CD4-positive, alpha-beta T cell treated with Interleukin-15 for 1 hour (primary cell): ENCODE measurements at regions not wholly inside any gene's neighbourhood (a gene's known extent, or its start where the extent isn't known, plus 50 kb on each side); places are given as distances from the start of the nearest gene placed in this dataset.
"Not testable (repeated sequence)": the region's sequence is repeated elsewhere in the genome, so short reads cannot be mapped to it uniquely, and the experiment has no call there.

Source experiments
- DNase-seq: peaks from one replicate; pipeline ENCODE4 v3.0.0-alpha.2; 2020

DNA sequence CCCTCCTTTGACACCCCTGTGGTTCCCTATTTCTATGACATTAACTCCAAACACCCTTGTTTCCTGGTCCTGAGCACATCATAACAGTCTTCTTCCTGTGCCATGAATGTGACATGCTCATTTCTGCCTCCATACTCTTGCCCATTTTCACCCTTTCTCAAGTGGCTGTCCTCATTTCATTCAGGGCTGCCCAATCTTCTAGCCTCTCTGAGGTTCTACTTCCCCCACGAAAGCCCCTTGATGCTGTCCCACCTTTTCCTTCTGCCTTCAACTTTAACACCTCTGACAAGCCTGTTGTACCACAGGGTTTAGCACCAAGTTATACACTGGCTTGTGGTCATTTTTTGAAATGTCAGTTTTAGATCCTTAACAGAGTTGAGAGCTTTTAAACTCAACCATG lies 136.2 kb upstream of the BOD1L1 start:
- DNase-seq: no peak

DNA sequence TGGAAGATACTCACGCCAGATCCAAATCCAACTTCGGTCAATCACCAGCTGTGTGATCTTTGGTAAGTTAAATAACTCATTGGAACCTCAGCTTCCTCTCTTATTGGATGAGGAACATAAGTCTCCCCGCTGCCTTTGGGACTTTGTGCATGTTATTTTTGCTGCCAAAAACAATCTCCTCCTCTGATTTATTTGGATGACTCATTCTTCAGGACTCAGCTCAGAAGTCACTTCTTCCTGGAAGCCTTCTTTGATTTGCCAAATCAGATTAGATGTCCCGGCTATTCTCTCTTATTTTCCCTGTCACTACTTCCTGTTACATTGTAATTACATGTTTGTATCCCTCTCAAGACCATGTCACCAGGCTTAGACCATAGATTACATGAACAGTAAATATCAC lies 138.0 kb upstream of the BOD1L1 start:
- no peak for DNase-seq

GRCh38 chr4:13766761-13767540 lies 139.4 kb upstream of the BOD1L1 start:
- DNase-seq: no peak

GRCh38 chr4:13777341-13777740 lies 149.8 kb upstream of the BOD1L1 start:
- no peak for DNase-seq

- DNase-seq: no peak
Observed at GRCh38 chr4:13778367-13778766, 150.8 kb upstream of the BOD1L1 start.

- DNase-seq: no peak
Observed at GRCh38 chr4:13782231-13782630, 154.7 kb upstream of the BOD1L1 start.

GRCh38 chr4:13783800-13784411 lies 156.4 kb upstream of the BOD1L1 start:
- DNase-seq: no peak

GRCh38 chr4:13793020-13793710 lies 165.6 kb upstream of the BOD1L1 start:
- DNase-seq: no peak

DNA sequence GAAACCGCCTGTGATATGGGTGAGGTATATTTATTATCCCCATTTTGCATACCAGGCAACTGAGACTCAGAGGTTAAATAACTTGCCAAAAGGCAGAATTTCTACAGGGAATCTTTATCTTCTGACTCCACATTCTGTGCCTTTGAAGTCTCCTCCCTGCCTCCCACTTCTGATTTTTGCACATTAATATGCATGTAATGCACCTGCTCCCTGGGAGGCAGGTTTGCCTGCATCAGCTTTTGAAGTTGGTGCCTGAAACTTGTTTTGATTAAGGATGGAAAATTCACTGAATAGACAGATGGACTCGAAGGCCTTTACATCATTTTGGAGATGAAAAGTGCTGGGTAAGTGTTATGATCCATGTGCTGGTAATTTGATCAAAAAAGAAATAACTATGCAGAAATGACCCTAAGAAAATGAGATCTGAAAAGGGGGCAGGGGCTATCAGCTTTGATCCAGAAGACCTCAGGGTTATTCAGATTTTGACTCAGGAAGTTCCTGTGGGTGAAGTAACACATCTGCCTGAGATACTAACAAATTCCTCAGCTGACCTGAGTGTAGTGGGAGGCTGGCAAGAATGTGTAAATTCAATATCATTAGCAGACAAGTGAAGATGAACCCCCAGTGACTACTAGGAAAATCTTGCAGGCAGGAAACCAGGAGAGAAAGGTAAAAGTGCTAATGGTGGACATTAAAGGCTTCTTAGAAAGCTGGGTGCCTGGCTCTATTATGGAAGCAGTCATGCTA lies 167.5 kb upstream of the BOD1L1 start:
- no peak for DNase-seq

- DNase-seq: no peak
Observed at GRCh38 chr4:13797061-13797460, 169.5 kb upstream of the BOD1L1 start.

- no peak for DNase-seq
Observed at GRCh38 chr4:13815231-13815630, 187.7 kb upstream of the BOD1L1 start.

DNA sequence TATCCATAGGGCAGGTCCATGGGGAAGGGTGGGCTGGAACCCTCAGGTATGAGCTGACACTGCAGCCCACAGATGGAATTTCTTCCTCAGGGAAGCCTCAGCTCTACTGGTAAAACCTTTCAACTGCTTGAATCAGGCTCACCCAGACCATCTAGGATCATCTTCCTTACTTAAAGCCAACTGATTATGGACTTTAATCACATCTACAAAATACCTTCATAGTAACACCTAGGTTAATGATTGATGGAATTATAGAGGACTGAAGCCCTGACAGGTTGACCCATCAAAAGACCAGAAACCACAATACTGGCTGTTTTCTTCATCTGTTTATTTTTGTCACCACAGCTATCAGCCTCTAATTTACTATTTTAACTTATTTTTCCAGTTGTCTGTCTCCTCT lies 188.9 kb upstream of the BOD1L1 start:
- no peak for DNase-seq

DNA sequence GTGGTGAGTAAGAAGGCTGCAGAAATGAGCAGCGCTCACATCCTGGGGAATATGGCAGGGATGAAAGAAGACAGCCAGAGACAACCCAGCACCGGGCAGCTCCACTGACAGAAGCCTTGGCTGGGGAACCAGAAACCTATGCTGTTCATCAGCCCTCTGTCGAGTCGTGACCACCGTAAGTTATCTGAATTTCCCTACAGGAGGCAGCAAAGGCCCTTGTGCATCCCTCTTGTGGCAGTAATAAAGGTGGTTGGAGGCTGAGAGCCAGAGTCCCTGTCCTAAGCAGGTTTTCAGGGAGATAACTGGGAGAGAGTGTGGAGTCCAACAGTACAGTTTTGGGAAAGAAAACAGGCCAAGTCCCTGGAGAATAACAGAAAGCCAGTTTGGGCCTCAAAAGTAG lies 194.0 kb upstream of the BOD1L1 start:
- no peak for DNase-seq

DNA sequence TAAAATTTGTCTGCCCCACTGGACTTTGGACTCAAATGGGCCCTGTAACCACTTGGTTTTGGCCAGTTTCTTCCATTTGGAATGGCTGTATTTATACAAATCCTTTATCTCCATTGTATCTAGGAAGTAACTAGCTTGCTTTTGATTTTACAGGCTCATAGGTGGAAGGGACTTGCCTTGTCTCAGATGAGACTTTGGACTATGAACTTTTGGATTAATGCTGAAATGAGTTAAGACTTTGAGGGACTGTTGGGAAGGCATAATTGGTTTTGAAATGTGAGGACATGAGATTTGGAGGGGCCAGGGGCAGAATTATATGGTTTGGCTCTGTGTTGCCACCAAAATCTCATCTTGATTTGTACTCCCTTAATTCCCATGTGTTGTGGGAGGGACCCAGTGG lies 198.3 kb upstream of the BOD1L1 start:
- not testable (repeated sequence) for DNase-seq

DNA sequence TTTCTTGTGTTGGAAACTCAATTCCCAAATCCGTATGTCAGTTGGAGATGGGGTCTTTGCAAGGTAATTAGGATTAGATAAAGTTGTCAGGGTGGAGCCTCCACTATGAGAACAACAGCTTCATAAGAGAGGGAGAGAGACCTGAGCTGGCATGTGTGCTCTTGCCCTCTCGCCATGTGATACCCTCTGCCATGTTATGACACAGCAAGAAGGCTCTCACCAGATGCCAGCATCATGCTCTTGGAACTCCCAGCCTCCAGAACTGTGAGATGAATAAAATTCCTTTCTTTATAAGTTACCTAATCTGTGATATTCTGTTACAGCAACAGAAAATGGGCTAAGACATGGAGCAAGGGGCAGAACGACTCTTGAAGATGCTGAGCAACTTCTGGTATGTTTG lies 201.9 kb upstream of the BOD1L1 start:
- DNase-seq: no peak

DNA sequence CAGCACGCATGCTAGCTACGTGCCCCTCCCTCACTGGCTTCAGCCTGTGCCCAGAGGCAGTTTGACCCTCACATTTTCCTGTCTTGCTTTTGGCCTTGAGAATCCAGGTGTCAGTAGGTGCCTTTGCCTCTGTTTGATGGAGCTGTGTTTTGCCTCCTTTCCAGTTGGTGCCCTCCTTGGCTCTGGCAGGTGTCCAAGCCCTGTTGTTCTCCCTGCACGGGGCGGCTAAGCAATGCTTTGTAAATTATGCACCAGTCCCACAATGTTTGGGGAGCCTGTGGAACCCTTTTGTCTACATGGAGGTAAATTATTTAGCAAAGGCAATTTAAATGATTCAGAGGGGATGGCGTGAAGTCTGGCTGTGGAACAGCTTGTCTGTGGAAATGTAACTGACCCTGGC lies 202.9 kb upstream of the BOD1L1 start:
- DNase-seq: no peak

DNA sequence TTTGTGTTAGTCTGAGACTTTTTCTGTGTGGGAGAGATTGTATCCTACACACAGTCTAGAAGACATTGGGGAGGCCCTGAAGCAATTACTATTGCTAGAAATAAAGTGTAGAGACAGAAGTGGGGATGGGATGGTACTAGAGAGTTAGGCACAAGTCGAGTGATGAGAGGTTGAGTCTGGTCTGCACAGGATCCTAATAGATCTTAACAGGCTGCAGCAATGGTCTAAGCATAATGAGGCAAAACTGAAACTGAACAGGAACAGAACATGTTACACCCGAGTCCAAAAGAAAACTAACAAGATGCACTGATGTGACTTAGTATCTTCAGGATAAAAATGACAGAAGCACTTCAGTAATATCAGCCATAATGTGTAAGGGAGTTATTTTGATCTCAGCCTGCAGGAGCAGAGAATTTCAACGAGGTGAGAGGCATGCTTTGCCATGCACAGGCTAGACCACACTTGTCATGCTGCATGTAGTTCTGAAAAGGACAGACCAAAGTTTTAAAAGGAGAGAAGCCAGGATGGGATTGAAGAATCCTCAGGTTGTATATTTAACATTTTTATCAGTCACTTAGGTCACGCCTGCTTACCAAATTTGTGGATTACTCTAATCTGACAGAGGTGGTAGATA lies 205.8 kb upstream of the BOD1L1 start:
- DNase-seq: no peak

- DNase-seq: no peak
Observed at GRCh38 chr4:13836946-13837912, 209.7 kb upstream of the BOD1L1 start.

DNA sequence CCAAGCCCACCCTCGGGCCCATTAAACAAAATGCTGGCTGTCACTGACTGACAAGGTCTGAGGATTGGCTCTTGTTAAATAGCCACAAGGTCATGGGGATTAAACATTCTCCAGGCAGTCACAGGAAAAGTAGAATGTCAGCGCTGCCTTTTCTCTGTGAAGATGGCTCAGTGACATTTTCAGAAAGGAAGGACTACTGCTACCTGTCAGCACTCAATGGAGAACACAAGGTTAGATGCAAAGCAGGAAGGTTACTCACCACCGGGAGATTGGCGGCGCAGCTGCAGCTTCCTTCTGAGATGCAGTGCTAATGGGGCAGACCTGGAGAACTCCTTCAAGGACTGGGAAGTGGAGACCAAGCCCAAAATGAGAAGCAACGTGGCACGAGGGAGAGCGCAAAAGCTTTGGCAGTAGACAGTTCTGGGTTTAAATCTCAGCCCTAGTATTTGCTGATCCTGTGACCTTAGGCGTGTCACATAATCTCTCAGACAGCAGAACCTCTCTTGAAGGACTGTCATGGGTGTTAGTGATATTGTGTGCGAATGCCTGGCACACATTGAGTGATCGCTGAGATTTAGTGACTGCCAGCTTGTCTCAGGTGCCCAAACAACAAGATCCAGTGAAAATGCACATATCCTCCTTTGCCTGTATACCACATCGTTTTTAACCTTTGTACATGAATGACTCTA lies 213.1 kb upstream of the BOD1L1 start:
- DNase-seq: no peak

DNA sequence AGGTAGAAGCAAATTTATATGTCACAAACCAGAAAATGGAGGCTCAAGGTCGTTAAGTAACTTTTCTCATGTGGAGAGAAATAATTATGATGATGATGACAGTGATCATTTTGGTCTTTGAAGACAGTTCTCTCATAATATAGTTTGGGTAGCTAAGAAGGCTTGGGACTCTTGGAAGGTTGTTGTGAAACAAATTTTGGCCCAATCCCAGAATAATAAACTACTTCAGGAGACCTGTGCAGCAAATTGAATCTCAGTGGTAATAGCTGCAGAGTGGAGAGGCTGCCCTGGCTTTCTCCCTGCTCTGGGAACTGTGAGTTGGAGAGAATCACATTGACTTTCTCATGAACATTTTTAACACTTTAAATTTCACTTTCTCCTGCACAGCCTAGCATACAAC lies 217.2 kb upstream of the BOD1L1 start:
- DNase-seq: no peak

DNA sequence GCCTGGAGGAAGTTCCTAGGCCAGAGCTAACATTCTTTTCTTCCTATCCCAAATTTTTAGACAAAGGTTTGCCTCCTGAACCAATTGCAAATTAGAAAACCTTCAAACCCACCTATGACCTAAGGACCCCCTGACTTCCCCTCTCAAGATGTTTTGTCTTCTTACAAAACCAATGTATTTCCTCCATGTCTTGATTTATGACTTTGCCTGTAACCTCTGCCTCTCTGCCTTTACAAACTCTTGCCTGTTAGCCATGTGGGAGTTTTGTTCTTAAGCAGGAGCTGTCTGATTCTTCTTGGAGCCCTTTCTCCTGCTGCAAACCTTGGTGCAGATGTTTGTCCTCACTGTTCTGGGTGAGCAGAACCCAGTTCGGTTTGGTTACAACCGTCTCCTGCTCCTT lies 222.3 kb upstream of the BOD1L1 start:
- DNase-seq: no peak
